ENCODE measurements at regions not wholly inside any gene's neighbourhood (a gene's known extent, or its start where the extent isn't known, plus 50 kb on each side); places are given as distances from the start of the nearest gene placed in this dataset.
"Not testable (repeated sequence)": the region's sequence is repeated elsewhere in the genome, so short reads cannot be mapped to it uniquely, and the experiment has no call there.

GRCh38 chr12:30567082-30567481, 128.6 kb downstream of the IPO8 start:
- Histone ChIP-seq H3K4me1 (ENCODE audit: insufficient read depth, poor library complexity, severe bottlenecking) (no peaks in the 10 kb centered on the region), H3K36me3 (ENCODE audit: low read depth) (no peaks in the 10 kb centered on the region), H3K9me3 (ENCODE audit: severe bottlenecking) (no peaks in the 10 kb centered on the region), H3K4me3 (ENCODE audit: severe bottlenecking) (no peak overlapping the region), H3K27ac (ENCODE audit: poor library complexity, severe bottlenecking) (no peak overlapping the region), H3K27me3 (ENCODE audit: insufficient read depth, poor library complexity, severe bottlenecking) (no peaks in the 10 kb centered on the region)
- DNase-seq (ENCODE audit: low spot score) = no peak
- no peak for TF ChIP-seq CTCF (IDR thresholded peaks at IDR 0.05; ENCODE audit: poor library complexity, severe bottlenecking)
- ATAC-seq (ENCODE audit: low read depth) = no peak

GRCh38 chr12:30564394-30564793, 131.3 kb downstream of the IPO8 start:
- no peak for DNase-seq (ENCODE audit: low spot score)
- Histone ChIP-seq H3K9me3 (ENCODE audit: severe bottlenecking) (no peaks in the 10 kb centered on the region), H3K27ac (ENCODE audit: poor library complexity, severe bottlenecking) (no peak overlapping the region), H3K27me3 (ENCODE audit: insufficient read depth, poor library complexity, severe bottlenecking) (no peaks in the 10 kb centered on the region), H3K4me3 (ENCODE audit: severe bottlenecking) (no peak overlapping the region), H3K36me3 (ENCODE audit: low read depth) (no peaks in the 10 kb centered on the region), H3K4me1 (ENCODE audit: insufficient read depth, poor library complexity, severe bottlenecking) (no peaks in the 10 kb centered on the region)
- no peak for TF ChIP-seq CTCF (IDR thresholded peaks at IDR 0.05; ENCODE audit: poor library complexity, severe bottlenecking)
- no peak for ATAC-seq (ENCODE audit: low read depth)

GRCh38 chr12:30548203-30548602, 147.5 kb downstream of the IPO8 start:
- ATAC-seq (ENCODE audit: low read depth) = no peak

GRCh38 chr12:30546121-30546520, 149.5 kb downstream of the IPO8 start:
- no peak for TF ChIP-seq CTCF (IDR thresholded peaks at IDR 0.05; ENCODE audit: poor library complexity, severe bottlenecking)
- Histone ChIP-seq H3K9me3 (ENCODE audit: severe bottlenecking) (no peaks in the 10 kb centered on the region), H3K36me3 (ENCODE audit: low read depth) (no peaks in the 10 kb centered on the region), H3K27ac (ENCODE audit: poor library complexity, severe bottlenecking) (no peak overlapping the region), H3K27me3 (ENCODE audit: insufficient read depth, poor library complexity, severe bottlenecking) (no peaks in the 10 kb centered on the region), H3K4me1 (ENCODE audit: insufficient read depth, poor library complexity, severe bottlenecking) (no peaks in the 10 kb centered on the region), H3K4me3 (ENCODE audit: severe bottlenecking) (no peak overlapping the region)
- no peak for DNase-seq (ENCODE audit: low spot score)
- no peak for ATAC-seq (ENCODE audit: low read depth)

More at GRCh38 chr12:30548203-30548602, 147.5 kb downstream of the IPO8 start:
- no peak overlapping the region for H3K4me3 ChIP-seq (ENCODE audit: severe bottlenecking)
- no peaks in the 10 kb centered on the region for H3K36me3 ChIP-seq (ENCODE audit: low read depth)
- no peak for TF ChIP-seq CTCF (IDR thresholded peaks at IDR 0.05; ENCODE audit: poor library complexity, severe bottlenecking)
- H3K4me1 ChIP-seq (ENCODE audit: insufficient read depth, poor library complexity, severe bottlenecking) = no peaks in the 10 kb centered on the region
- DNase-seq (ENCODE audit: low spot score) = no peak
- H3K27ac ChIP-seq (ENCODE audit: poor library complexity, severe bottlenecking) = no peak overlapping the region
- H3K9me3 ChIP-seq (ENCODE audit: severe bottlenecking) = no peaks in the 10 kb centered on the region
- H3K27me3 ChIP-seq (ENCODE audit: insufficient read depth, poor library complexity, severe bottlenecking) = no peaks in the 10 kb centered on the region

GRCh38 chr12:30544704-30545103, 151.0 kb downstream of the IPO8 start:
- H3K4me1 ChIP-seq (ENCODE audit: insufficient read depth, poor library complexity, severe bottlenecking); H3K4me3 ChIP-seq (ENCODE audit: severe bottlenecking); H3K9me3 ChIP-seq (ENCODE audit: severe bottlenecking); H3K27ac ChIP-seq (ENCODE audit: poor library complexity, severe bottlenecking); ATAC-seq (ENCODE audit: low read depth); H3K27me3 ChIP-seq (ENCODE audit: insufficient read depth, poor library complexity, severe bottlenecking); DNase-seq (ENCODE audit: low spot score); H3K36me3 ChIP-seq (ENCODE audit: low read depth): not testable (repeated sequence)

All from RWPE2 (cell line).